Hepatocyte (in vitro differentiated cells): ENCODE measurements at regions not wholly inside any gene's neighbourhood (a gene's known extent, or its start where the extent isn't known, plus 50 kb on each side); places are given as distances from the start of the nearest gene placed in this dataset.

ENCODE experiments used
- CTCF ChIP-seq: fragments of 200-600 bp; sonication (generic); IDR thresholded peaks from 2 replicates; pipeline ENCODE4 v1.5.1; 2016; ENCODE audit warnings: antibody characterized with exemption, mild to moderate bottlenecking; ENCODE audit not compliant: poor library complexity
- EZH2 ChIP-seq: fragments of 200-600 bp; sonication (generic); IDR thresholded peaks from 2 replicates; pipeline ENCODE4 v1.6.1; 2016; ENCODE audit warnings: antibody characterized with exemption, mild to moderate bottlenecking, borderline replicate concordance
- EZH2phosphoT487 ChIP-seq: fragments of 200-600 bp; sonication (generic); IDR thresholded peaks from one replicate; pipeline ENCODE4 v1.6.1; 2018; ENCODE audit warnings: antibody characterized with exemption, mild to moderate bottlenecking, low read depth, moderate library complexity; ENCODE audit not compliant: unreplicated experiment, severe bottlenecking

- TF ChIP-seq CTCF: no peak
- no peak for TF ChIP-seq EZH2
- TF ChIP-seq EZH2phosphoT487: no peak
Measured at GRCh38 chr2:22290909-22291473, 1094.0 kb upstream of the KLHL29 start.
